NCI-H226 (cell line): ENCODE measurements at regions not wholly inside any gene's neighbourhood (a gene's known extent, or its start where the extent isn't known, plus 50 kb on each side); places are given as distances from the start of the nearest gene placed in this dataset.

Source experiments
- DNase-seq: peaks from one replicate; pipeline ENCODE4 v3.0.0-alpha.2; 2015

- DNase-seq = no peak
Measured at GRCh38 chr11:134638796-134639430, 226.9 kb upstream of the B3GAT1 start.

GRCh38 chr11:134637091-134638015, 225.3 kb upstream of the B3GAT1 start:
- no peak for DNase-seq

GRCh38 chr11:134636071-134636470, 224.0 kb upstream of the B3GAT1 start:
- no peak for DNase-seq

- no peak for DNase-seq
Measured at GRCh38 chr11:134634897-134635831, 223.1 kb upstream of the B3GAT1 start.

- DNase-seq = no peak
Measured at GRCh38 chr11:134633276-134633675, 221.2 kb upstream of the B3GAT1 start.

GRCh38 chr11:134632347-134633119, 220.5 kb upstream of the B3GAT1 start:
- no peak for DNase-seq

- DNase-seq = no peak
Measured at GRCh38 chr11:134630861-134631260, 218.8 kb upstream of the B3GAT1 start.

GRCh38 chr11:134628426-134628825, 216.4 kb upstream of the B3GAT1 start:
- no peak for DNase-seq

- no peak for DNase-seq
Measured at GRCh38 chr11:134626032-134626431, 214.0 kb upstream of the B3GAT1 start.

GRCh38 chr11:134625631-134626030, 213.6 kb upstream of the B3GAT1 start:
- DNase-seq = no peak

- no peak for DNase-seq
Measured at GRCh38 chr11:134625151-134625550, 213.1 kb upstream of the B3GAT1 start.

GRCh38 chr11:134624166-134624920, 212.3 kb upstream of the B3GAT1 start:
- DNase-seq = no peak

- DNase-seq = no peak
Measured at GRCh38 chr11:134623711-134624110, 211.7 kb upstream of the B3GAT1 start.

- no peak for DNase-seq
Measured at GRCh38 chr11:134622458-134622857, 210.4 kb upstream of the B3GAT1 start.

- DNase-seq = no peak
Measured at GRCh38 chr11:134617360-134617759, 205.3 kb upstream of the B3GAT1 start.

GRCh38 chr11:134616038-134616437, 204.0 kb upstream of the B3GAT1 start:
- no peak for DNase-seq

GRCh38 chr11:134615041-134615615, 203.1 kb upstream of the B3GAT1 start:
- no peak for DNase-seq

GRCh38 chr11:134614141-134614540, 202.1 kb upstream of the B3GAT1 start:
- DNase-seq = no peak

- DNase-seq = no peak
Measured at GRCh38 chr11:134613646-134614045, 201.6 kb upstream of the B3GAT1 start.

GRCh38 chr11:134612140-134613030, 200.3 kb upstream of the B3GAT1 start:
- no peak for DNase-seq
